Astrocyte of the cerebellum (primary cell): ENCODE measurements at regions not wholly inside any gene's neighbourhood (a gene's known extent, or its start where the extent isn't known, plus 50 kb on each side); places are given as distances from the start of the nearest gene placed in this dataset.

Experiments used
- DNase-seq: peaks from one replicate; pipeline ENCODE4 v3.0.0-alpha.2; 2011; ENCODE audit warnings: low read depth
- H3K4me3 ChIP-seq: 2 replicates; pipeline ENCODE4 v1.5.1; 2011; ENCODE audit warnings: mild to moderate bottlenecking, low read depth, low read length, moderate library complexity
- in situ Hi-C: cut with HindIII; loops from 2 replicates; pipeline ENCODE4 v1.10.0; 2017; ENCODE audit warnings: low sequenced_read_pairs
- TF ChIP-seq, protein P1 (sequence below): IDR thresholded peaks from 2 replicates; pipeline ENCODE4 v1.5.1; 2012; ENCODE audit warnings: low read length, low read depth, moderate library complexity, mild to moderate bottlenecking; ENCODE audit errors: missing control alignments

- in situ Hi-C loops: no loop called here
- no peak for DNase-seq
- no peak overlapping the region for H3K4me3 ChIP-seq
- TF ChIP-seq, protein P1, sequence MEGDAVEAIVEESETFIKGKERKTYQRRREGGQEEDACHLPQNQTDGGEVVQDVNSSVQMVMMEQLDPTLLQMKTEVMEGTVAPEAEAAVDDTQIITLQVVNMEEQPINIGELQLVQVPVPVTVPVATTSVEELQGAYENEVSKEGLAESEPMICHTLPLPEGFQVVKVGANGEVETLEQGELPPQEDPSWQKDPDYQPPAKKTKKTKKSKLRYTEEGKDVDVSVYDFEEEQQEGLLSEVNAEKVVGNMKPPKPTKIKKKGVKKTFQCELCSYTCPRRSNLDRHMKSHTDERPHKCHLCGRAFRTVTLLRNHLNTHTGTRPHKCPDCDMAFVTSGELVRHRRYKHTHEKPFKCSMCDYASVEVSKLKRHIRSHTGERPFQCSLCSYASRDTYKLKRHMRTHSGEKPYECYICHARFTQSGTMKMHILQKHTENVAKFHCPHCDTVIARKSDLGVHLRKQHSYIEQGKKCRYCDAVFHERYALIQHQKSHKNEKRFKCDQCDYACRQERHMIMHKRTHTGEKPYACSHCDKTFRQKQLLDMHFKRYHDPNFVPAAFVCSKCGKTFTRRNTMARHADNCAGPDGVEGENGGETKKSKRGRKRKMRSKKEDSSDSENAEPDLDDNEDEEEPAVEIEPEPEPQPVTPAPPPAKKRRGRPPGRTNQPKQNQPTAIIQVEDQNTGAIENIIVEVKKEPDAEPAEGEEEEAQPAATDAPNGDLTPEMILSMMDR: no peak
Observed at GRCh38 chr12:24533716-24534352, 415.1 kb downstream of the BCAT1 start.

DNA sequence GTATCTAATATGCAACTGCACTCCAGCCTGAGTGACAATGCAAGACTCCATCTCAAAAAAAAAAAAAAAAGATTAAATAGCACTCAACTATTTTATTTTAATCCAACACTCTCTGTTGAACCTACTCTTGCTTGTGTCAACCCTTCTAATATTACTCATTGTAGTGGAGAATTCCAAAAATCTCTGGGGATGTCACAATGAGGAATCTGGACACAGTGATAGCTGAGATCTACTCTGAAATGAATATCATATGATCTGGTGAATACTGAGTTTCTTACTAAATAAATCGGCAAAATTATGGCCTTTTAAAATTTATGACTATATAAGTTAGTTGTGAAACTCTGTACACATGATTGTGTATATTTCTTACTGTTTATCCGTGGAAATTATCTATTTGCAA is 418.2 kb downstream of the BCAT1 start:
- no peak overlapping the region for H3K4me3 ChIP-seq
- TF ChIP-seq, protein P1: no peak
- no peak for DNase-seq
- in situ Hi-C loops: no loop called here

DNA sequence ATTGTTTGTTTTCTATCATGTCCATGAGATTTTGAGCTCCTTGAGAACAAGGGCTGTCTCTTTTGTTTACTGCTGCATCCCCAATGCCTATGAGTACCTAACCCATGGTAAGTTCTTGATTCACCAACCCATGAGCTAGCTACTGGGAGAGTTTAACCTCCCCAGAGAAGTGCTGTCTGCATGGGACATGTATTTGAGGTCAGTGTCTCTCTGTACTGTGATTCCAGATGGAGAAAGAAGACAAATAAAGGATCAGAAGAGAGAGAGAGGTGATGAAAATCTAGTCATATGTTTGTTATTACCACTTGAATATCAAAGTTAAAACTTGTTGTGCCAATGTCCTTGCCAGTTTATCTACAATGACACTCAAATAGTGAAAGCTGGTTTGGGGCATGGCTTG is 421.8 kb downstream of the BCAT1 start:
- no peak for DNase-seq
- in situ Hi-C loops: no loop called here
- TF ChIP-seq, protein P1: no peak
- no peak overlapping the region for H3K4me3 ChIP-seq

- no peak overlapping the region for H3K4me3 ChIP-seq
- DNase-seq: no peak
- TF ChIP-seq, protein P1: no peak
- in situ Hi-C loops: no loop called here
Observed at GRCh38 chr12:24522736-24523135, 426.2 kb downstream of the BCAT1 start.

GRCh38 chr12:24519759-24520158 is 429.1 kb downstream of the BCAT1 start:
- DNase-seq: no peak
- TF ChIP-seq, protein P1: no peak
- H3K4me3 ChIP-seq: no peak overlapping the region
- in situ Hi-C loops: no loop called here

GRCh38 chr12:24517000-24517399 is 431.9 kb downstream of the BCAT1 start:
- H3K4me3 ChIP-seq: no peak overlapping the region
- in situ Hi-C loops: no loop called here
- TF ChIP-seq, protein P1: no peak
- DNase-seq: no peak
